NCI-H1436 treated with DMSO at 0.1 percent for 48 hours (cell line): ENCODE measurements at regions not wholly inside any gene's neighbourhood (a gene's known extent, or its start where the extent isn't known, plus 50 kb on each side); places are given as distances from the start of the nearest gene placed in this dataset.
"Not testable (repeated sequence)": the region's sequence is repeated elsewhere in the genome, so short reads cannot be mapped to it uniquely, and the experiment has no call there.

Experiments
- DNase-seq: peaks from one replicate; lab custom pipeline; 2025; lab: John Stamatoyannopoulos, UW

GRCh38 chr6:113662093-113662665, 195.0 kb upstream of the MARCKS start:
- no peak for DNase-seq

GRCh38 chr6:113662688-113663333, 194.3 kb upstream of the MARCKS start:
- DNase-seq: no peak

- DNase-seq: no peak
Measured at GRCh38 chr6:113664909-113665308, 192.2 kb upstream of the MARCKS start.

GRCh38 chr6:113668641-113669408, 188.3 kb upstream of the MARCKS start:
- DNase-seq: no peak

- no peak for DNase-seq
Measured at GRCh38 chr6:113669606-113670005, 187.5 kb upstream of the MARCKS start.

- DNase-seq: no peak
Measured at GRCh38 chr6:113671421-113671820, 185.7 kb upstream of the MARCKS start.

GRCh38 chr6:113672491-113673149, 184.5 kb upstream of the MARCKS start:
- no peak for DNase-seq

GRCh38 chr6:113674075-113674474, 183.1 kb upstream of the MARCKS start:
- DNase-seq: no peak

GRCh38 chr6:113676057-113676456, 181.1 kb upstream of the MARCKS start:
- DNase-seq: no peak

GRCh38 chr6:113676968-113677367, 180.2 kb upstream of the MARCKS start:
- DNase-seq: no peak

- no peak for DNase-seq
Measured at GRCh38 chr6:113679051-113679450, 178.1 kb upstream of the MARCKS start.

- DNase-seq: no peak
Measured at GRCh38 chr6:113680301-113680700, 176.8 kb upstream of the MARCKS start.

GRCh38 chr6:113683968-113684367, 173.2 kb upstream of the MARCKS start:
- DNase-seq: no peak

GRCh38 chr6:113684382-113684901, 172.7 kb upstream of the MARCKS start:
- no peak for DNase-seq

- DNase-seq: no peak
Measured at GRCh38 chr6:113686049-113686448, 171.1 kb upstream of the MARCKS start.

GRCh38 chr6:113689620-113690019, 167.5 kb upstream of the MARCKS start:
- not testable (repeated sequence) for DNase-seq

GRCh38 chr6:113690281-113691259, 166.6 kb upstream of the MARCKS start:
- DNase-seq: no peak

- no peak for DNase-seq
Measured at GRCh38 chr6:113691260-113691656, 165.9 kb upstream of the MARCKS start.

GRCh38 chr6:113693851-113694250, 163.3 kb upstream of the MARCKS start:
- no peak for DNase-seq

GRCh38 chr6:113694278-113695077, 162.7 kb upstream of the MARCKS start:
- DNase-seq: no peak
